ENCODE measurements at regions not wholly inside any gene's neighbourhood (a gene's known extent, or its start where the extent isn't known, plus 50 kb on each side); places are given as distances from the start of the nearest gene placed in this dataset.

GRCh38 chr7:33706186-33706585 lies 199.2 kb upstream of the BMPER start:
- WGBS, 2 donors, result 82 to 84% methylated on average over 2 of the region's 2 CpGs
- no peak overlapping the region for H3K4me3 ChIP-seq
- no peaks in the 10 kb centered on the region for H3K27me3 ChIP-seq
- H3K4me1 ChIP-seq, result peaks cover 0 to 11% (median 5%) of the 10 kb centered on the region in 4 donors
- no peak overlapping the region for H3K27ac ChIP-seq
- no peak for TF ChIP-seq CTCF (IDR thresholded peaks at IDR 0.05)
- TF ChIP-seq EP300 (IDR thresholded peaks at IDR 0.05), result no peak
- TF ChIP-seq POLR2A (IDR thresholded peaks at IDR 0.05), result no peak
- TF ChIP-seq POLR2AphosphoS5 (IDR thresholded peaks at IDR 0.05), result no peak
- ATAC-seq (ENCODE audit: low FRiP score in 2 of 2) (no peak), DNase-seq (no peak)
- no peaks in the 10 kb centered on the region for H3K36me3 ChIP-seq
- peaks cover 0 to 6% (median 3%) of the 10 kb centered on the region in 4 donors for H3K9me3 ChIP-seq

- no peaks in the 10 kb centered on the region for H3K36me3 ChIP-seq
Measured at GRCh38 chr7:33706771-33707200, 198.6 kb upstream of the BMPER start.

GRCh38 chr7:33707427-33707826 lies 197.9 kb upstream of the BMPER start:
- H3K27ac ChIP-seq, result peak overlapping the region in 1 of 4 donors; percentile 3
- no peaks in the 10 kb centered on the region for H3K36me3 ChIP-seq
- WGBS, 2 donors, result 42 to 48% methylated on average over 2 of the region's 2 CpGs
- peaks cover 0 to 12% (median 5%) of the 10 kb centered on the region in 4 donors for H3K4me1 ChIP-seq
- no peak for DNase-seq
- TF ChIP-seq POLR2AphosphoS5 (IDR thresholded peaks at IDR 0.05) (no peak), CTCF (IDR thresholded peaks at IDR 0.05) (no peak), EP300 (IDR thresholded peaks at IDR 0.05) (no peak), POLR2A (IDR thresholded peaks at IDR 0.05) (no peak)
- H3K27me3 ChIP-seq, result no peaks in the 10 kb centered on the region
- H3K9me3 ChIP-seq, result no peaks in the 10 kb centered on the region
- H3K4me3 ChIP-seq, result no peak overlapping the region
- ATAC-seq (ENCODE audit: low FRiP score in 2 of 2), result peak in 1 of 2 donors; percentile 31

More at GRCh38 chr7:33706771-33707200, 198.6 kb upstream of the BMPER start:
- 41 to 51% methylated on average over 5 of the region's 5 CpGs for WGBS, 2 donors
- ATAC-seq (ENCODE audit: low FRiP score in 2 of 2), result no peak
- H3K27me3 ChIP-seq, result no peaks in the 10 kb centered on the region
- peak overlapping the region in 1 of 4 donors; percentile 3 for H3K27ac ChIP-seq
- DNase-seq, result no peak
- H3K4me1 ChIP-seq, result peaks cover 0 to 12% (median 5%) of the 10 kb centered on the region in 4 donors
- TF ChIP-seq CTCF (IDR thresholded peaks at IDR 0.05) (no peak), POLR2A (IDR thresholded peaks at IDR 0.05) (no peak), EP300 (IDR thresholded peaks at IDR 0.05) (no peak), POLR2AphosphoS5 (IDR thresholded peaks at IDR 0.05) (no peak)
- H3K4me3 ChIP-seq, result no peak overlapping the region
- H3K9me3 ChIP-seq, result peaks cover 0 to under 1% (median 0%) of the 10 kb centered on the region in 4 donors

GRCh38 chr7:33710608-33711007 lies 194.7 kb upstream of the BMPER start:
- TF ChIP-seq POLR2A (IDR thresholded peaks at IDR 0.05) (no peak), POLR2AphosphoS5 (IDR thresholded peaks at IDR 0.05) (no peak), CTCF (IDR thresholded peaks at IDR 0.05) (no peak), EP300 (IDR thresholded peaks at IDR 0.05) (no peak)
- ATAC-seq (ENCODE audit: low FRiP score in 2 of 2) (no peak), DNase-seq (no peak)
- peaks cover 0 to 12% (median 5%) of the 10 kb centered on the region in 4 donors for H3K4me1 ChIP-seq
- H3K9me3 ChIP-seq, result no peaks in the 10 kb centered on the region
- no peaks in the 10 kb centered on the region for H3K36me3 ChIP-seq
- no peak overlapping the region for H3K4me3 ChIP-seq
- no peaks in the 10 kb centered on the region for H3K27me3 ChIP-seq
- H3K27ac ChIP-seq, result no peak overlapping the region

Measured in upper lobe of left lung (tissue), 6 donors.